ENCODE measurements at regions not wholly inside any gene's neighbourhood (a gene's known extent, or its start where the extent isn't known, plus 50 kb on each side); places are given as distances from the start of the nearest gene placed in this dataset.

- TF ChIP-seq, protein P1, sequence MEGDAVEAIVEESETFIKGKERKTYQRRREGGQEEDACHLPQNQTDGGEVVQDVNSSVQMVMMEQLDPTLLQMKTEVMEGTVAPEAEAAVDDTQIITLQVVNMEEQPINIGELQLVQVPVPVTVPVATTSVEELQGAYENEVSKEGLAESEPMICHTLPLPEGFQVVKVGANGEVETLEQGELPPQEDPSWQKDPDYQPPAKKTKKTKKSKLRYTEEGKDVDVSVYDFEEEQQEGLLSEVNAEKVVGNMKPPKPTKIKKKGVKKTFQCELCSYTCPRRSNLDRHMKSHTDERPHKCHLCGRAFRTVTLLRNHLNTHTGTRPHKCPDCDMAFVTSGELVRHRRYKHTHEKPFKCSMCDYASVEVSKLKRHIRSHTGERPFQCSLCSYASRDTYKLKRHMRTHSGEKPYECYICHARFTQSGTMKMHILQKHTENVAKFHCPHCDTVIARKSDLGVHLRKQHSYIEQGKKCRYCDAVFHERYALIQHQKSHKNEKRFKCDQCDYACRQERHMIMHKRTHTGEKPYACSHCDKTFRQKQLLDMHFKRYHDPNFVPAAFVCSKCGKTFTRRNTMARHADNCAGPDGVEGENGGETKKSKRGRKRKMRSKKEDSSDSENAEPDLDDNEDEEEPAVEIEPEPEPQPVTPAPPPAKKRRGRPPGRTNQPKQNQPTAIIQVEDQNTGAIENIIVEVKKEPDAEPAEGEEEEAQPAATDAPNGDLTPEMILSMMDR (IDR thresholded peaks at IDR 0.05) = no peak
- intact Hi-C loops (cut with DNase I) = no loop called here
- no peak overlapping the region for H3K27ac ChIP-seq
- H3K4me3 ChIP-seq = no peak overlapping the region
- no peaks in the 10 kb centered on the region for H3K36me3 ChIP-seq
- no peaks in the 10 kb centered on the region for H3K9me3 ChIP-seq
- no peaks in the 10 kb centered on the region for H3K27me3 ChIP-seq
- H3K4me1 ChIP-seq = no peaks in the 10 kb centered on the region
- ATAC-seq = no peak
- no peak for DNase-seq
Observed at GRCh38 chr5:163846512-163846911, 341.1 kb downstream of the MAT2B start.

GRCh38 chr5:163855754-163856153 lies 350.3 kb downstream of the MAT2B start:
- peaks cover 7% of the 10 kb centered on the region for H3K9me3 ChIP-seq
- no peak overlapping the region for H3K4me3 ChIP-seq
- TF ChIP-seq, protein P1 (IDR thresholded peaks at IDR 0.05) = no peak
- ATAC-seq (no peak), DNase-seq (no peak)
- H3K27me3 ChIP-seq = no peaks in the 10 kb centered on the region
- intact Hi-C loops (cut with DNase I) = no loop called here
- H3K4me1 ChIP-seq = no peaks in the 10 kb centered on the region
- no peak overlapping the region for H3K27ac ChIP-seq
- H3K36me3 ChIP-seq = no peaks in the 10 kb centered on the region

DNA sequence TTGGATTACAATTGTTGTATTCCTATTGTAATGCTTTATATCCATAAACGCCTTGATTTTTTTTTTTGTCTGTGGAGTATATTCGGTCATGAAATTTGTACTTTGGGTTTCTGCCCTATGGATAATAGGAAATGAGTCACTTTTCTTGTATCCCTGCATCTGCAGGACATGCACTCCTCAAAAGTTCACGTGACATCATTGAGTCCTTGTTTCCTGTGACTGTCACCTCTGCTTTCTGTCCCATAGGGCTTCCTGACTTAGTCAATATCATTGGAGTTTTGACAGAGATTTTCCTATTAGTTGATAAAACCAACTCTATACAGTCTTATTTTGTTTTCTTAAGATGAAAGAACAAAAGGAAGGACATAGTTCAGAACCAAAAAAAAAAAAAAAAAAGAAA lies 356.3 kb downstream of the MAT2B start:
- Histone ChIP-seq H3K4me3 (no peak overlapping the region), H3K27ac (no peak overlapping the region), H3K4me1 (no peaks in the 10 kb centered on the region), H3K36me3 (no peaks in the 10 kb centered on the region), H3K27me3 (no peaks in the 10 kb centered on the region), H3K9me3 (no peaks in the 10 kb centered on the region)
- intact Hi-C loops (cut with DNase I) = no loop called here
- no peak for DNase-seq
- ATAC-seq = no peak
- TF ChIP-seq, protein P1 (IDR thresholded peaks at IDR 0.05) = no peak

- Histone ChIP-seq H3K4me3 (no peak overlapping the region), H3K27ac (no peak overlapping the region), H3K36me3 (no peaks in the 10 kb centered on the region), H3K27me3 (no peaks in the 10 kb centered on the region), H3K4me1 (no peaks in the 10 kb centered on the region), H3K9me3 (no peaks in the 10 kb centered on the region)
- intact Hi-C loops (cut with DNase I) = no loop called here
- ATAC-seq (no peak), DNase-seq (no peak)
- TF ChIP-seq, protein P1 (IDR thresholded peaks at IDR 0.05) = no peak
Observed at GRCh38 chr5:163867324-163867723, 361.9 kb downstream of the MAT2B start.

DNA sequence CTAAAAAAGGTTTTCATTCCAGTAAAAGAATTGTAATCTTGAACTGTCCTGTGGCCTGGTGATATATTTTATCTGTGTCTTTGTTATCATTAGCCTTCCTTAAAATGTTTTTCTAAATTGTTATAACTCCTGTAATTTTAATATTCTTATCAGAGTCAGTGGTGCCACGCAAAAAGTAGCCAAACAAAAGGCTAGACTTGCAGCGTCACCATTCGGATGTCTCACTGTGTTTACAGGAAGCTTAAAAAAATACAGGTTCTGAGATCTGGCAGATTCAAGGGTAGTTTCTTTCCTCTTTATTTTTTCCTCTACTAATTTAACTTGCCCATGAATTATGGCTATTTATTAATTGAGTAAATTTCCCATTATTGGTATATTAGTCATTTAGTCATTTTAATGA lies 362.3 kb downstream of the MAT2B start:
- DNase-seq = no peak
- no peak overlapping the region for H3K4me3 ChIP-seq
- TF ChIP-seq, protein P1 (IDR thresholded peaks at IDR 0.05) = no peak
- H3K9me3 ChIP-seq = no peaks in the 10 kb centered on the region
- H3K4me1 ChIP-seq = no peaks in the 10 kb centered on the region
- H3K36me3 ChIP-seq = no peaks in the 10 kb centered on the region
- H3K27ac ChIP-seq = no peak overlapping the region
- no peaks in the 10 kb centered on the region for H3K27me3 ChIP-seq
- no peak for ATAC-seq
- intact Hi-C loops (cut with DNase I) = no loop called here

DNA sequence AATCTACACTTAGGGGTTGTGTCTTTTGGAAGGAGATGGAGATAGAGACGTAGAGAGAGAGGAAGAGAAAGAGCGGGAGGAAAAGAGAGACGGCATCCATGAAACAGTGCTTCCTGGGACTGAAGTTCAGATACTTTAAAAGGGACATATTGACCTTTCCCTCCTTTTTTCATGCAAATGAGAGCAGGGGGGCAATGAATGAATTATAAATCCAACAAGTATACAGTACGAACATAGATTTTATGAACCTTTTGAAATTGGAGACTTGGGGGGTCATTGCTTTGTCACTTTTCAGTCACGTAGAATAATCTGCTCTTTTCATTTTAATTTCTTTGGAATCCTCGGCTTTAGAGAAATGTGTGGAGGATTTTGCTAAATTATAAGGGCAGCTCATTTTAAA lies 364.2 kb downstream of the MAT2B start:
- Histone ChIP-seq H3K27ac (no peak overlapping the region), H3K4me1 (no peaks in the 10 kb centered on the region), H3K36me3 (no peaks in the 10 kb centered on the region), H3K9me3 (no peaks in the 10 kb centered on the region), H3K4me3 (no peak overlapping the region), H3K27me3 (no peaks in the 10 kb centered on the region)
- intact Hi-C loops (cut with DNase I) = no loop called here
- ATAC-seq = no peak
- TF ChIP-seq, protein P1 (IDR thresholded peaks at IDR 0.05) = no peak
- no peak for DNase-seq

Data from upper lobe of right lung (tissue), 1 donor.